ENCODE measurements at regions not wholly inside any gene's neighbourhood (a gene's known extent, or its start where the extent isn't known, plus 50 kb on each side); places are given as distances from the start of the nearest gene placed in this dataset.

DNA sequence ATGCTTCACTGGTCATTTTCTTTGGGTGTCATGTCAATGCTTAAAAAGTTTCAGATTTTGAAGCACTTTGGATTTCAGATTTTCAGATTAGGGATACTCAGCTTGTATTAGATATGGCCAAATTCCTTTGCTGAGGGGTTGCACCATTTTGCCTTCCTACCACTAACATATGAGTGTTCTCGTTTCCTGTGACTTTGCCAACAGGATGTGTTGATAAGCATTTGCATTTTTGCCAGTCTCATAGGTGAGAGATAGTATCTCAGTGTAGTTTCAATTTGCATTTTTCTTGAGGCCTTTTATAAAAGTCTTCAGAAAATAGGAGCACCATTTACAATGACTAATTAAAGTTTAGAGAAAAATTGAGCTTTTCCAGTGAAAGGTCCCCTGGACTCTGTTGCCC is 71.6 kb upstream of the CLCN4 start:
- no peak for DNase-seq

DNA sequence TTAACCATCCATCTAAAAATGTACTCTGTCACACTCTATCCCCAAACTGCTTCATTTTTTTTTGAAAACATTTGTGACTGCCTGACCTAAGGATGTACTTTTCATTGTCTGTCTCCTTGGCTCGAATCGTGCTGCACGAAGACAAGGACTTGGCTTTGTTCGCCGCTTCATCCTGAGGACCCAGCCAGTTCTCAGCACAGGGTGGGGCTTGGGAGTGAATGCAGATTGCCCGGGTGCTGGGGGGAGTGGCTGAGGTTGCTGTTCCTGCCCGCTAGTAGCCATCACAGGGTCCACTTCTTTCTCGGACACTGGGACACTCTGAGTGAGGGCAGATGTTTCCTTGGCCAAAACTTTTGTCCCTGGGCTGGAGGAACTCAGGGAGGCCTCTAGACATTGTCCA is 70.1 kb upstream of the CLCN4 start:
- DNase-seq = no peak

DNA sequence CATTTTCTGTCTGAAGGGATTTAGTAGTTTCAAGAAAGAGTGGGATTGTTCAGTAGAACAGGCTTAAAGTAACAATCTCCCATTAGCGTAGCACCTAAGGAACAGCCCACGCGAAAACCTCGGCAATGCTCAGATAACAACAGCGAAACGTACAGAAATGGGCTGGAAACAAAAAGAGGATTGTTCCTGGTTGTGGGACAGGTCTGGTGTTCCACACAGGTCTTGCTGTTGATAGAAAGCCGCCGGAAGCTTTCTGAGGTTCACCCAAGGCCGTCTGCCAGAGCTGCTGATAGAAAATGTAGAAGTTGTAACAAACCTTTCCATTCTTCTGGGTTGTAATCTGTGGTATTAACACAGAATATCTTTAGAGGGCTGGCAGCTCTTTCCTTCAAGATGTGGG is 69.4 kb upstream of the CLCN4 start:
- no peak for DNase-seq

DNA sequence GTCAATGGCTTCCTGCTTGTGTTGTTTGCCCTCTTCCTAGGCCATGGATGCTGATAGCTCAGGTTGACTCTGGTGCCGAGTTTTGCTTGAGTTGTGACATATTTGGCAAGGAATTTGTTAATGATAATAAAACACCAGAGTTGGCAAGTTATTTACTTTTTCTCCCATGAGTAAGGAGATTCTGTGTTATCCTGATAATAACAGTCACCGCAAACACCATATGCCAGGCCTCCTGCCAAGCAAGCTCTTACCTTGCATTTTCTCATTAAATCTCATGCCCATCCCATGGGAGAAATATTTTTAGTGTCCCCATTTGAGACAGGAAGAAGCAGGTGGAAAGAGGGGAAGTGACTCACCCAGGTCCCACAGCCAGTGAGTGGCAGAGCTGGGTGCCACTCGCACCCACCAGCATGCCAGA is 67.4 kb upstream of the CLCN4 start:
- DNase-seq = peak; percentile 51

DNA sequence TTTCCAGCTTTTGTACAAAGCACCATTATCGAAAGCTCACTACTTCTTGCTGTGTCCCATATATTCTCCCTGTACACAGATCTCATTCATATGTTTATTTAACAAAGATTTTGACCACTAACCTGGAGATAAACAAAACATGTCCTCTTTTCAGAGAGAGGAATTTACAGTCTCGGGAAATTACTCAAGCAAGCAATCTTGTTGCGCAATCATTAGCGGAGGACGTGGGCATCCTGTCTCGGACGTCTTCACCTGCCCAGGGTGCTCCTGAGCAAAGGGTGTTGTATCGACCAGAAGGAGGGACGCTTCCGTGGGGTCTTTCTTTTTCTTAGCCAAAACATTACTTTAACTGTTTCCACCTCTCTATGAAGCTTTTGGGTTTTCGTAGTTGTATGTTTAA is 66.5 kb upstream of the CLCN4 start:
- DNase-seq = no peak

DNA sequence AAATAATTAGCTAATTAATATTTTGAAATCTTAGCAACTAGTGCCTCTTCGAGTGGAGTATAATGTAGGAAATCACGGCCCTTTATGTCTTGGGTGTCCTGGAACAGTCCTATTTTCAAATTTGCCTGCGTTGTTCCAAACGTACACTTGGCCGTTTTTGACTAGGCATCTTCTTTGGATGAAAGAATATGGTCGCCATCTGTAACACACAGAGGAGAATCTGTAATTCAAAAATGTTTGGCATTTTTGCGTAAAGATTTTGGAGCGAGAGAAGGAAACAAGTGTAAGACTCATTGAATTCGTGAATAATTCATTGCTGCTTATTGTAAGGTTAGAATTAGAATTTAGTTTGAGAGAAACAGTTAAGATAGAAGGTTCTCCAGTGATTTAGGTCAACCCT is 61.5 kb upstream of the CLCN4 start:
- DNase-seq = no peak

DNA sequence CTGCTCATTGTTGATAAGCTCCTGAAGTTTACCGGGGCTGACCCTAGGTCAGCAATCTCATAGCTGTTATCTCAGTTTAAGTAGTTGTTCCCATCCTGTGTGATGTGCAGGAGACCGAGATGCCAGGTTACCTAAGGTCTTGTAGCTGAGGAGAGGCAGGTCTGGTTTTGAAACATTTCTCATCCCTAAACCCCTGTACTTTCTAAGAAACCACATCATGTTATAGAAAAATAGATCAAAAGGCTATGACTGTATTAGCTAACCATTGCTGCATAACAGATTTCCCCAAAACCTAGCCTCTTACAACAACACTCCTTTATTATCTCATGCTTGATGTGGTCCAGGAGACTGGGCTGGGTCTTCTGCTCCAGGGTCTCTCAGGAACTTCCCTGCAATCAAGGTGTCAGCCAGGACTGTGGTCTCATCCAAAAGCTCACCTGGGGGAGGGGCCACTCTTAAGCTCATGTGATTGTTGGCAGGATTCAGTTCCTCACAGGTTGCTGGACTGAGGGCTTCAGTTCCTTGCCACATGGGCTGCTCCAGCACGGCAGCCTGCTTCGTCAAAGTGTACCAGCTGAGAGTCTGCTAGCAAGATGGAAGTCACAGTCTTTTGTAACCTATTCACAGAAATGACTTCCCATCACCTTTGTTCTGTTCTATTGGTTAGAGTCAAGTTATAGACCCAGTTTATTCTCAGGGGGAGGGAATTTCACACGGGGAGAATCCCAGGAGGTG is 60.9 kb upstream of the CLCN4 start:
- DNase-seq = no peak

DNA sequence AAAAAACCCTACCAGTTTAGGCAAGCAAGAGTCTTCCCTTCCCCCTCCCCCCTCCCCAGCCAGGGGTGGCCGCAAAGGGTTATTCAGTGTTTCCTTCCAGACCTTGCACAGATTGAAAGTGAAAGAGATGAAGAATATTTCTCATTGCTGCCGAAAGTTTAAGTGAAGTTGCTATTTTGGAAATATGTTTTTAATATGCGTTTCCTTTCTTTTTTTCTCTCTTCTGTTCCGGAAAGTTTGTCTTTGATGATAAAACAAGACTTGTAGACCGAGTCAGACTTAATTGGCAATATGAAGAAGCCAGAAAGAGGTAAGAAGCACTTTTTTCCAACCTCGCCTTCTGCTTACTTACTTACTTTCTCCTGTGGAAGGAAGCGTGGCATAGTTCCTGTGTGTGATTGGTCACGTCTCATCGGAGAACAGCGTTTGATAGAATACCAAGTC is 58.5 kb upstream of the CLCN4 start:
- DNase-seq = no peak

DNA sequence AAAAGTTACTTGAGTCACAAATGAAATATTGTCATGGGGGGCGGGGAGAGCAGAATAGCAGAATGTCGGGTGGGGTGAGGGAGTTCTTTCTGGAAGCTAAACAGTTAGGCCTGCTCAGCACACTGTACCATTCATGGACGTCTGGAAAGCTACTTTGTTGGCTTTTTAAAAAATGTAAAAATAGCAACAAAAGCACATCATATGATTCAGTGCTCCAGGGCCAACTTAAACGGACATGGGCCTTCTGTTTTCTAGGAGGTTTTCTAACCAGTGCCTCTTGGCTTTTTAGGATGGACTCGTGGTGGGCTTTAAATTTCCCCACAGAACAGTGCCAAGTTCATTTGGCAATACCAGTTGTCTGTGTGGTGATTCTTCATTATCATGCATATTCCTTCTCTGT is 57.4 kb upstream of the CLCN4 start:
- no peak for DNase-seq

DNA sequence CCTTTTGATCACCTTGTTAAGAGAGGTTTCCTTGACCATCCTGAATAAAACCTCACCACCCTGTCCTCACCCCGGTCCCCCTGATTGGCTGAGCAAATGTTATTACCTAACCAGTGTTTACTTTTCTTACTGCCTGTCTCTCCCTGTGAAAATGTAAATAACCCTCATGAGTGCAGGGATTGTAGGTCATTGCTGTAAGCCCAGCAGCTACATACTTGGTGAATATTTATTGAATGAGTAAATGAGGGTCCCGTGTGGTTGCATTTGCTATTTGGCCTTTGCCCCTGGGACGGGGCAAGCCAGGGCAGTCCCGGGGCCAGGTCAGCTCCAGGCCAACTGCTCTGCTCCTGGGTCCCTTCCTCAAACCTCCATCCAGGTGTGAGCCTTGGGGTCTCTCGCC is 55.5 kb upstream of the CLCN4 start:
- DNase-seq = no peak

DNA sequence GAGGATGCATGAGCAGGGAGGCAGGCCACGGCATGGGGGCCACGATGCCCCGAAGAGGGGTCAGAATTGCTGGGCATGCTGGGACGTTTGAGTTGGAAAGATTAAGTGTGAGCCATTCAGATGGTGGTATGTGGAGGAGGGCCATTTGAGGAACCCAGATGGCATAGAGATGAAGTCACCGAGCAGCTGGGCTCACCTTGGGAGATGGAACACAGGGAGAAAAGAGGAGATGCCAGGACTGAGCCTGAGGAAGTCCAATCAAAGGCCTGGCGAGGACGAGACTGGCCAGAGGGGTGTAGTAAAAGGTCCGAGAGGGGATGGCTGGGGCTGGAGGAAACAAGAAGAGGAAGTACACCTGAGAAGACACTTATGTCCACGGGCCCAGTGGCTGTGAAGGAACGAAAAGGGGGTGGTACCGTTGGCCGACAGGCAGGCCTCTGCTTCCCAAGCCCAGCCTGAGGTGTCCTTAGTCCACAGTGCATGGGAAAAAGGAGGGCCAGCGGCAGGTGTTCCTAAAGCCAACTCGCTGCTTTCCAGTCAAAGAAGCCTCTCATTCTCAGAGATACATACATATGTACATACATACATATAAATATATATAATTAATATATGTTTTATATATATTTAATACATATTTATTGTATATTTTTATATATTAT is 54.6 kb upstream of the CLCN4 start:
- no peak for DNase-seq

DNA sequence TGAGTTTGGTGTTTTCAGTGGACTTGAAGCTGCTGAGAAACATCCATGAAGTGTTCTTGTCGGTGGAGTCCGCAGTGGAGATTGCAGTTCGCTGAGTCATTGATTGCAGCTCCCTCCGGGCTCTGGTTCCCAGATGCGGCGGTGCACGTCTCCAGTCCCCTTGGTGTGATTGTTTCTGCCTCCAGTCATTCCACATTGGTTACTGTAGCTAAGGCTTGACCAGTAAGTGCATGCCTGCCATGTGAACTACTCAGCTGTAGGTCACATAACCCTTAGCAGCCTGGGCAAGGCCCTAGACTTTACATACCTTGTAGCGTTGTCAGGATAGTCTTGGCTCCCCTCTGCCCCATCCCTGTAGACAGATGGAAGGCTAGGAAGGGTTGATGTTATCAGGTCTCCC is 53.8 kb upstream of the CLCN4 start:
- DNase-seq = no peak

DNA sequence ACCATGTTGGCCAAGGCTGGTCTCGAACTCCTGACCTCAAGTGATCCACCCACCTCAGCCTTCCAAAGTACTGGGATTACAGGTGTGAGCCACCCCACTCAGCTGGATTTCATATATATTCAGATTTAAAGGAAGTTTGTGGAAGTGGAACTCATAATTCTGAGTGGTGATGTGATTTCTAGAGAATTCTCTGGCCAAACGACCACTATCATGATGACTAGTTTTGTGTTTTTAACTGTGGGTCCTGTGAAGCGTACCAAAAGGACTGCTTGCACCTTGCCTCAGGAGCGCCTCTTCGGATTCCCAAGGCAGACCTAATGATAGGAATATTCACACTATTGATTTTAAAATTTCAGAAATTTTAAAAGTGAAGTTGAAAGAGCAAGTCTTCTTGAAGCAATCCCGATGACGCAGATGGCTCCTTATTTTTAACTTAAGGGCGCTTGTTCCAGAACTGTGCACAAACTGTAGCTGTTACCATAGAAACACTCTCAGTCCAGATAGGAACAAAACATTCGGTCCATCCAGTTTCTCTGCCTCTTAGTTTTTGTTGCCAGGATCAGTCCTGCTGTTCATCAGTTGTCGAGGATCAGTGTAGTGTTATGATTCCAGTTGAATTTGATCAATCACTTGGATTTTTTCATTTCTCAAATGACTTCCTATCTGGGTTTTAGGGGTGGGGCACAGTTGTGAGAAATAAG is 51.7 kb upstream of the CLCN4 start:
- DNase-seq = no peak

DNA sequence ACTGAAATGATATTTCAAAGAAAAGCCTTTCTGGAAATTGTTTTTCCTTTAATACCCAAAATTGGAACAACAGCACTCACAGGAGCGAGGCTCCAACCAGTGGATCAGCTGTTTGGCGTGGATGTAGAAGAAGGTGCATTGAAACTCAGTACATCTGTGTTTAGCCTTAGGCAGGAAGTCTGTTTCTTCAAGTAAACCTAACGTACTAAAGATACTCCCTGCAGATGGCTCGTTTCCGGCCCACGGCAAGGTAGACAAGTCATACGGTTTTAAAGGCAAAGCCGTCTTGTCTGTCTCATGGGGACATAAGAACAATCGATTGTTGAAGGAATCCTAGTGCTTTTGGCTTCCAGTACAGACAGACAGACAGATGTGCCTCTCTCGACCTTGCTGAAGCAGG is 50.0 kb upstream of the CLCN4 start:
- no peak for DNase-seq
